ENCODE measurements at regions not wholly inside any gene's neighbourhood (a gene's known extent, or its start where the extent isn't known, plus 50 kb on each side); places are given as distances from the start of the nearest gene placed in this dataset.
A peak's percentile ranks its signal among the peaks of the same experiment; 100 is the strongest.

DNA sequence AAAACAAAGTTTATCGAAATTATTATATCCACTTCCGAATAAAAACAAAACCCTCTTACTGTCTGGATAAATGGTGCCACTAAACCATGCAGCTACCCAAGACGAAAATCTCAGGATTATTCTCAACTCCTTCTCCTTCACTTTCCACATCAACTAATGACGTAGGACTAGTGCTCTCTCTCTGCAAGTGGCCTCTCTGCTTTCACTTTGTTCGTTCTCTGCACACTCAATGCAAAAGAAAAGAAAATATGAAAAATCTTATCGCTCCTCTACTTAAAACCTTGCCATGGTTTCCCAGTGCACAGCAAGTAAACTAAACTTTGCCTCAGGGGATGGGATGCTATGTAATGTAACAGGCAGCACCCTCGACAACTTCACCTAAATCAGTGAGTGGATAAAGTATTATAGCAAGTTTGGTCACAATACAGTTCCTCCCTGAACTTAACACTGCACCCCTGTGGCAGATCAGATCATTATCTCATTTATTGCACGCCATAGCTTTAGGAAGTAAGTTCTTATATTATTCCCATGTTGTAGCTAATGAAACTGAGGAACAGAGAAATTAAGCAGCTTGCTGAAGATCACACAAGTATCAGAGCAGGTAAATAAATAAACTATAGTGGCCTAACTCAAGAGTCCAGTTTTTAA lies 262.7 kb upstream of the GADL1 start:
- no peak for TF ChIP-seq POLR2A (IDR thresholded peaks at IDR 0.05; ENCODE audit: borderline replicate concordance, extremely low read depth, insufficient read depth, insufficient read length)
- TF ChIP-seq CBX3 (IDR thresholded peaks at IDR 0.05; ENCODE audit: low read depth) = no peak
- TF ChIP-seq, protein P1, sequence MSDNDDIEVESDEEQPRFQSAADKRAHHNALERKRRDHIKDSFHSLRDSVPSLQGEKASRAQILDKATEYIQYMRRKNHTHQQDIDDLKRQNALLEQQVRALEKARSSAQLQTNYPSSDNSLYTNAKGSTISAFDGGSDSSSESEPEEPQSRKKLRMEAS (IDR thresholded peaks at IDR 0.05) = no peak
- TF ChIP-seq, protein P2, sequence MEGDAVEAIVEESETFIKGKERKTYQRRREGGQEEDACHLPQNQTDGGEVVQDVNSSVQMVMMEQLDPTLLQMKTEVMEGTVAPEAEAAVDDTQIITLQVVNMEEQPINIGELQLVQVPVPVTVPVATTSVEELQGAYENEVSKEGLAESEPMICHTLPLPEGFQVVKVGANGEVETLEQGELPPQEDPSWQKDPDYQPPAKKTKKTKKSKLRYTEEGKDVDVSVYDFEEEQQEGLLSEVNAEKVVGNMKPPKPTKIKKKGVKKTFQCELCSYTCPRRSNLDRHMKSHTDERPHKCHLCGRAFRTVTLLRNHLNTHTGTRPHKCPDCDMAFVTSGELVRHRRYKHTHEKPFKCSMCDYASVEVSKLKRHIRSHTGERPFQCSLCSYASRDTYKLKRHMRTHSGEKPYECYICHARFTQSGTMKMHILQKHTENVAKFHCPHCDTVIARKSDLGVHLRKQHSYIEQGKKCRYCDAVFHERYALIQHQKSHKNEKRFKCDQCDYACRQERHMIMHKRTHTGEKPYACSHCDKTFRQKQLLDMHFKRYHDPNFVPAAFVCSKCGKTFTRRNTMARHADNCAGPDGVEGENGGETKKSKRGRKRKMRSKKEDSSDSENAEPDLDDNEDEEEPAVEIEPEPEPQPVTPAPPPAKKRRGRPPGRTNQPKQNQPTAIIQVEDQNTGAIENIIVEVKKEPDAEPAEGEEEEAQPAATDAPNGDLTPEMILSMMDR (IDR thresholded peaks at IDR 0.05 in 2 of 3, conservative IDR thresholded peaks at IDR 0.05 in 1 of 3; ENCODE audit: borderline replicate concordance in 1 of 3, insufficient read depth in 1 of 3, low read depth in 2 of 3, low read length in 2 of 3) = 0 out of 6 replicates have a peak, but pooled peaks of 1 of the 3 experiments have one; percentile 15
- TF ChIP-seq EZH2phosphoT487 (IDR thresholded peaks at IDR 0.05; ENCODE audit: borderline replicate concordance) = no peak

Measured in HCT116 (cell line).